H1 (cell line): ENCODE measurements at regions not wholly inside any gene's neighbourhood (a gene's known extent, or its start where the extent isn't known, plus 50 kb on each side); places are given as distances from the start of the nearest gene placed in this dataset.

Experiments used
- CTCF ChIA-PET: fragments of 300-600 bp; sonication (Branson Sonifier 250); formaldehyde crosslinking; loops from one replicate; lab custom pipeline; 2021; ENCODE audit not compliant: partially characterized antibody; lab: Charles Lee
- POLR2A ChIA-PET: fragments of 300-600 bp; sonication (Branson Sonifier 250); formaldehyde crosslinking; loops from one replicate; lab custom pipeline; 2021; ENCODE audit warnings: inconsistent platforms; ENCODE audit not compliant: partially characterized antibody; lab: Charles Lee
- DNase-seq, 2 experiments: peaks; one replicate each; pipeline versions ENCODE4 v3.0.0 to v3.0.0-alpha.2; 2010 to 2022; ENCODE audit warnings: low spot score in 2 of 2, low read depth in 1 of 2, mixed read lengths in 1 of 2
- FAIRE-seq: peaks from 2 replicates; lab custom pipeline; 2011; peaks lifted over from hg19 to GRCh38; lab: Jason Lieb, UNC
- H2AFZ ChIP-seq: 2 replicates; pipeline ENCODE4 v1.8.1; 2012; ENCODE audit warnings: low read length, inconsistent platforms
- H2AK5ac ChIP-seq: 2 replicates; pipeline ENCODE4 v1.6.1; 2013; ENCODE audit warnings: low read depth, low read length
- H2BK120ac ChIP-seq: replicated peaks from 2 replicates; pipeline ENCODE3; 2013; ENCODE audit warnings: low read depth, low read length, inconsistent platforms
- H2BK12ac ChIP-seq: 2 replicates; pipeline ENCODE4 v1.6.1; 2013; ENCODE audit warnings: low read depth, low read length
- H2BK15ac ChIP-seq: 2 replicates; pipeline ENCODE4 v1.6.1; 2013; ENCODE audit warnings: low read length
- H2BK20ac ChIP-seq: 2 replicates; pipeline ENCODE4 v1.6.1; 2013; ENCODE audit warnings: low read length
- H2BK5ac ChIP-seq: 2 replicates; pipeline ENCODE4 v1.6.1; 2013; ENCODE audit warnings: low read depth, low read length
- H3K14ac ChIP-seq: 2 replicates; pipeline ENCODE4 v1.6.1; 2013; ENCODE audit warnings: inconsistent platforms; ENCODE audit not compliant: insufficient read length
- H3K18ac ChIP-seq: 2 replicates; pipeline ENCODE4 v1.6.1; 2013; ENCODE audit warnings: low read length; ENCODE audit errors: extremely low read depth
- H3K23ac ChIP-seq: 2 replicates; pipeline ENCODE4 v1.6.1; 2013; ENCODE audit warnings: inconsistent platforms; ENCODE audit not compliant: insufficient read length
- H3K23me2 ChIP-seq: 2 replicates; pipeline ENCODE4 v1.6.1; 2013; ENCODE audit warnings: low read depth, low read length
- H3K27ac ChIP-seq: 2 replicates; pipeline ENCODE4 v1.6.1; 2011; ENCODE audit warnings: low read depth, low read length, inconsistent platforms
- H3K27me3 ChIP-seq, 4 experiments: replicated peaks in 1 of 4; 1 replicate in 1 of 4; 2 replicates in 3 of 4; pipeline versions ENCODE4 v1.6.1 to v1.8.1; 2011 to 2013; ENCODE audit warnings: low read length in 3 of 4, mild to moderate bottlenecking in 3 of 4, inconsistent platforms in 2 of 4, mixed read lengths in 2 of 4, moderate library complexity in 1 of 4; ENCODE audit not compliant: control insufficient read depth in 3 of 4, insufficient read depth in 3 of 4; ENCODE audit errors: extremely low read depth in 1 of 4
- H3K36me3 ChIP-seq, 4 experiments: 2 replicates each; pipeline versions ENCODE4 v1.6.1 to v1.8.1; 2011 to 2013; ENCODE audit warnings: mild to moderate bottlenecking in 4 of 4, low read length in 3 of 4, moderate library complexity in 2 of 4, control low read depth in 1 of 4, inconsistent platforms in 1 of 4; ENCODE audit not compliant: insufficient read depth in 4 of 4, control insufficient read depth in 2 of 4
- H3K4ac ChIP-seq: replicated peaks from 2 replicates; pipeline ENCODE3; 2013; ENCODE audit warnings: low read length, low read depth, mixed read lengths, inconsistent platforms; ENCODE audit not compliant: insufficient read length
- H3K4me1 ChIP-seq, 4 experiments: replicated peaks in 1 of 4; 1 replicate in 1 of 4; 2 replicates in 3 of 4; pipeline versions ENCODE4 v1.6.1 to v1.8.1; 2011 to 2013; ENCODE audit warnings: low read length in 3 of 4, inconsistent platforms in 2 of 4, mixed read lengths in 1 of 4; ENCODE audit not compliant: insufficient read depth in 4 of 4, control insufficient read depth in 3 of 4
- H3K4me2 ChIP-seq, 2 experiments: 2 replicates each; pipeline versions ENCODE4 v1.6.1 to v1.8.1; 2011 to 2013; ENCODE audit warnings: low read depth in 2 of 2, low read length in 2 of 2, control low read depth in 1 of 2, inconsistent platforms in 1 of 2, mild to moderate bottlenecking in 1 of 2; ENCODE audit not compliant: insufficient read depth in 1 of 2
- H3K4me3 ChIP-seq, 4 experiments: fragments of 200-600, 300-600 bp in 1 of 4; sonication (generic), shearing (Covaris generic), sonication (Bioruptor Twin) in 1 of 4; 2 replicates each; pipeline versions ENCODE4 v1.5.1 to v1.8.1; 2011 to 2016; ENCODE audit warnings: low read length in 4 of 4, low read depth in 3 of 4, control low read depth in 2 of 4, inconsistent platforms in 2 of 4, mild to moderate bottlenecking in 2 of 4, mixed read lengths in 1 of 4, moderate library complexity in 1 of 4; ENCODE audit not compliant: insufficient read depth in 2 of 4; ENCODE audit errors: extremely low read depth in 1 of 4
- H3K56ac ChIP-seq: replicated peaks from 2 replicates; pipeline ENCODE3; 2013; ENCODE audit warnings: low read depth, mild to moderate bottlenecking, mixed read lengths, low read length, inconsistent platforms; ENCODE audit not compliant: insufficient read length
- H3K79me1 ChIP-seq: 2 replicates; pipeline ENCODE4 v1.6.1; 2013; ENCODE audit warnings: low read depth, low read length, control low read depth
- H3K79me2 ChIP-seq, 2 experiments: 2 replicates each; pipeline versions ENCODE4 v1.6.1 to v1.8.1; 2012 to 2013; ENCODE audit warnings: low read length in 2 of 2, mild to moderate bottlenecking in 2 of 2, inconsistent platforms in 1 of 2; ENCODE audit not compliant: insufficient read depth in 2 of 2, control insufficient read depth in 1 of 2
- H3K9ac ChIP-seq, 4 experiments: replicated peaks in 1 of 4; 1 replicate in 1 of 4; 2 replicates in 3 of 4; pipeline versions ENCODE4 v1.6.1 to v1.8.1; 2011 to 2013; ENCODE audit warnings: low read depth in 3 of 4, low read length in 3 of 4, control low read depth in 2 of 4, mild to moderate bottlenecking in 2 of 4, moderate library complexity in 2 of 4, inconsistent platforms in 1 of 4; ENCODE audit errors: extremely low read depth in 1 of 4
- H3K9me3 ChIP-seq, 2 experiments: 2 replicates each; pipeline versions ENCODE4 v1.6.1 to v1.8.1; 2012 to 2013; ENCODE audit warnings: mild to moderate bottlenecking in 2 of 2, moderate library complexity in 2 of 2, control low read depth in 1 of 2, inconsistent platforms in 1 of 2, low read depth in 1 of 2, low read length in 1 of 2, mixed read lengths in 1 of 2; ENCODE audit not compliant: insufficient read depth in 2 of 2
- H4K20me1 ChIP-seq, 2 experiments: replicated peaks in 1 of 2; 2 replicates each; pipeline versions ENCODE3 to v1.8.1; 2011 to 2013; ENCODE audit warnings: inconsistent platforms in 2 of 2, low read length in 2 of 2, mild to moderate bottlenecking in 1 of 2; ENCODE audit not compliant: insufficient read depth in 2 of 2, control insufficient read depth in 1 of 2
- H4K5ac ChIP-seq: 2 replicates; pipeline ENCODE4 v1.6.1; 2013; ENCODE audit warnings: low read length, low read depth, mixed read lengths, inconsistent platforms; ENCODE audit not compliant: insufficient read length
- H4K8ac ChIP-seq: 2 replicates; pipeline ENCODE4 v1.8.0; 2013; ENCODE audit warnings: mild to moderate bottlenecking, moderate library complexity, low read length, inconsistent platforms; ENCODE audit not compliant: insufficient read depth; ENCODE audit errors: extremely low read depth
- H4K91ac ChIP-seq: replicated peaks from 2 replicates; pipeline ENCODE3; 2013; ENCODE audit warnings: low read length, mixed read lengths, inconsistent platforms; ENCODE audit not compliant: insufficient read length
- ASH2L ChIP-seq: fragments of 200-600, 300-600 bp; sonication (generic); IDR thresholded peaks from one replicate; pipeline ENCODE4 v1.7.1; 2017; ENCODE audit warnings: low read length
- CREB1 ChIP-seq: IDR thresholded peaks from 2 replicates; pipeline ENCODE4 v1.6.1; 2012; ENCODE audit warnings: inconsistent platforms
- PHF8 ChIP-seq: fragments of 200-600 bp; sonication (generic); conservative IDR thresholded peaks from 2 replicates; pipeline ENCODE4 v1.7.1; 2012; ENCODE audit warnings: low read depth, mild to moderate bottlenecking, inconsistent platforms, low read length, moderate library complexity
- POLR2A ChIP-seq, 2 experiments: IDR thresholded peaks; 1 replicate in 1 of 2; 2 replicates in 1 of 2; pipeline ENCODE4 v1.6.1; 2011; ENCODE audit warnings: low read depth in 2 of 2, low read length in 2 of 2, mild to moderate bottlenecking in 2 of 2; ENCODE audit errors: control extremely low read depth in 1 of 2
- SIN3A ChIP-seq, 2 experiments: IDR thresholded peaks in 1 of 2; conservative IDR thresholded peaks in 1 of 2; 2 replicates each; pipeline ENCODE4 v1.6.1; 2011 to 2012; ENCODE audit warnings: low read length in 2 of 2, improper control_type of control experiment in 1 of 2, low read depth in 1 of 2, mild to moderate bottlenecking in 1 of 2
- SIRT6 ChIP-seq: IDR thresholded peaks from one replicate; pipeline ENCODE4 v1.7.1; 2012; ENCODE audit warnings: low read length, inconsistent platforms
- SP1 ChIP-seq: IDR thresholded peaks from 2 replicates; pipeline ENCODE4 v1.6.1; 2011; ENCODE audit warnings: low read depth, low read length
- TEAD4 ChIP-seq: IDR thresholded peaks from 2 replicates; pipeline ENCODE4 v1.6.1; 2012; ENCODE audit warnings: low read depth, low read length, inconsistent platforms, mixed read lengths
- YY1 ChIP-seq: IDR thresholded peaks from 2 replicates; pipeline ENCODE4 v1.6.1; 2011; ENCODE audit warnings: low read depth, mild to moderate bottlenecking, low read length
- WGBS, 2 experiments: shearing (Covaris generic) in 1 of 2; methylation state at CpG; one replicate each; pipeline versions ENCODE4 v1.1.6 to v1.1.7; 2013 to 2015; ENCODE audit warnings: low lambda C conversion rate in 2 of 2, mixed read lengths in 2 of 2, inconsistent platforms in 1 of 2, low coverage in 1 of 2, missing lambda C conversion rate in 1 of 2; ENCODE audit not compliant: insufficient replicate concordance in 2 of 2, insufficient coverage in 1 of 2, insufficient read length in 1 of 2; ENCODE audit errors: extremely low coverage in 1 of 2, missing lambda C conversion rate in 1 of 2; 5-methylcytosine and 5-hydroxymethylcytosine counted together
- TF ChIP-seq, protein P1 (sequence below): IDR thresholded peaks from 2 replicates; pipeline ENCODE4 v1.6.1; 2012; ENCODE audit warnings: inconsistent platforms

DNA sequence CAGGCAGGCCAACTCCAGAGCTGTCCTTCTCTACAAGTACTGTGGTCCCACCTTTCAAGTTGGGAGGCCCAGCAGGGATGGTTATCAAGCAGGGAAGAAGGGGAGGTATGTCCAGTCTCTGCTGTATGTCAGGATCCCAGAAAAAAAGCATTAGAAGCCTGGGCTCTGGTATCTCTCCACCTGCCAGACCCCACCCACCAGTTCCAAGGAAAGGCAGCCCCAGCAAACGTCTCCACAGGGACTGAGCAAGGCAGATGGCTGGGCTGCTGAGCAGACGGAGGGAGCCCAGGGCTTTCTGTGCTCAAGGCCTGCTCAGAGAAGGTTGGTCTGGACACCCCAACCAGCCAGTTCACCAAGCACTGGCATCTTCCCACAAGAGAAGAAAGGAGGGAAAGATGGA, 287.8 kb downstream of the XXYLT1 start:
- no peaks in the 10 kb centered on the region for H3K79me1 ChIP-seq
- H3K23ac ChIP-seq = no peak overlapping the region
- H3K4me1 ChIP-seq = peaks cover 0 to 7% (median 5%) of the 10 kb centered on the region in 4 experiments; a peak in 3 of 7 replicates
- no peaks in the 10 kb centered on the region for H4K20me1 ChIP-seq
- H2AFZ ChIP-seq = no peak overlapping the region
- H4K5ac ChIP-seq = no peak overlapping the region
- TF ChIP-seq PHF8 (no peak), TEAD4 (no peak), POLR2A (IDR thresholded peaks at IDR 0.05; ENCODE audit: control extremely low read depth in 1 of 2, low read depth in 2 of 2, low read length in 2 of 2) (no peak), YY1 (no peak), SIRT6 (no peak), CREB1 (no peak), SIN3A (conservative IDR thresholded peaks at IDR 0.05 in 1 of 2, IDR thresholded peaks at IDR 0.05 in 1 of 2; ENCODE audit: low read depth in 1 of 2, low read length in 2 of 2) (no peak), SP1 (no peak), ASH2L (no peak)
- TF ChIP-seq, protein P1, sequence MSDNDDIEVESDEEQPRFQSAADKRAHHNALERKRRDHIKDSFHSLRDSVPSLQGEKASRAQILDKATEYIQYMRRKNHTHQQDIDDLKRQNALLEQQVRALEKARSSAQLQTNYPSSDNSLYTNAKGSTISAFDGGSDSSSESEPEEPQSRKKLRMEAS = no peak
- no peaks in the 10 kb centered on the region for H3K36me3 ChIP-seq
- no peak overlapping the region for H3K4ac ChIP-seq
- H2BK20ac ChIP-seq = no peak overlapping the region
- H3K27ac ChIP-seq = no peak overlapping the region
- H3K9me3 ChIP-seq = no peaks in the 10 kb centered on the region
- no peak overlapping the region for H2AK5ac ChIP-seq
- H3K56ac ChIP-seq = no peak overlapping the region
- no peak overlapping the region for H2BK15ac ChIP-seq
- H4K91ac ChIP-seq = no peak overlapping the region
- H2BK12ac ChIP-seq = no peak overlapping the region
- no peak overlapping the region for H3K14ac ChIP-seq
- 86% methylated on average over 2 of the region's 2 CpGs; no CpG with 5 or more reads in 1 of the 2 experiments for WGBS, 2 experiments
- ChIA-PET CTCF (interaction anchor here (1.9 to 3.9 kb wide), 2 partner anchors 9 to 53 kb away, joined by 6 to 22 read pairs; no protein-coding TSS in a partner anchor), POLR2A (no interaction called here)
- no peaks in the 10 kb centered on the region for H3K79me2 ChIP-seq
- H3K4me3 ChIP-seq = no peak overlapping the region
- H3K23me2 ChIP-seq = no peaks in the 10 kb centered on the region
- no peak overlapping the region for H2BK5ac ChIP-seq
- no peak overlapping the region for H4K8ac ChIP-seq
- no peak overlapping the region for H3K18ac ChIP-seq
- H3K4me2 ChIP-seq = no peak overlapping the region
- peak in 1 of 2 experiments; percentile 20 for DNase-seq
- H2BK120ac ChIP-seq = no peak overlapping the region
- no peak for FAIRE-seq
- H3K27me3 ChIP-seq = peaks cover 0 to 7% (median 2%) of the 10 kb centered on the region in 4 experiments; a peak in 2 of 7 replicates
- no peak overlapping the region for H3K9ac ChIP-seq
